Heart right ventricle (tissue), 16 donors: ENCODE measurements at regions not wholly inside any gene's neighbourhood (a gene's known extent, or its start where the extent isn't known, plus 50 kb on each side); places are given as distances from the start of the nearest gene placed in this dataset.
A peak's percentile ranks its signal among the peaks of the same experiment; 100 is the strongest.

Experiments
- ATAC-seq, 8 donors: fragments of 200-7000 bp; cut with Tn5 transposase; one replicate each; pipeline ENCODE4 v1.9.1; 2020; ENCODE audit warnings: mild to moderate bottlenecking in 8 of 8, moderate library complexity in 8 of 8, moderate number of reproducible peaks in 1 of 8
- DNase-seq, 2 donors: peaks; one replicate each; pipeline ENCODE4 v3.0.0-alpha.2; 2020
- H3K27ac ChIP-seq, 10 donors: fragments of 200-600 bp; sonication (generic) in 2 of 10; one replicate each; pipeline versions ENCODE4 v1.5.0 to v1.8.0; 2020 to 2022; ENCODE audit warnings: mild to moderate bottlenecking in 3 of 10
- H3K27me3 ChIP-seq, 7 donors: fragments of 200-600 bp; one replicate each; pipeline ENCODE4 v1.8.0; 2021 to 2022; ENCODE audit warnings: mild to moderate bottlenecking in 2 of 7
- H3K36me3 ChIP-seq, 9 donors: fragments of 200-600 bp; sonication (generic) in 1 of 9; one replicate each; pipeline versions ENCODE4 v1.5.0 to v1.8.0; 2020 to 2022; ENCODE audit warnings: mild to moderate bottlenecking in 2 of 9
- H3K4me1 ChIP-seq, 9 donors: fragments of 200-600 bp; sonication (generic) in 1 of 9; one replicate each; pipeline versions ENCODE4 v1.5.0 to v1.8.0; 2020 to 2022; ENCODE audit warnings: mild to moderate bottlenecking in 4 of 9
- H3K4me3 ChIP-seq, 10 donors: fragments of 200-600 bp; sonication (generic) in 2 of 10; one replicate each; pipeline versions ENCODE4 v1.5.0 to v1.8.0; 2020 to 2022; ENCODE audit warnings: mild to moderate bottlenecking in 7 of 10, moderate library complexity in 2 of 10
- H3K9me3 ChIP-seq, 11 donors: fragments of 200-600 bp in 10 of 11; sonication (generic) in 2 of 11; one replicate each; pipeline versions ENCODE4 v1.5.0 to v1.8.0; 2013 to 2022; ENCODE audit warnings: mild to moderate bottlenecking in 2 of 11, control low read depth in 1 of 11, moderate library complexity in 1 of 11
- WGBS, 2 donors: extraction: QIAGEN DNeasy Blood & Tissue Kit; methylation state at CpG; one replicate each; pipeline ENCODE4 v1.1.7; 2013; ENCODE audit warnings: inconsistent platforms in 1 of 2; 5-methylcytosine and 5-hydroxymethylcytosine counted together
- intact Hi-C, 10 donors: fragments of 100-400 bp; cut with DNase I; formaldehyde crosslinking; loops; one replicate each; pipeline versions ENCODE4 v1.11.1 to v1.14.2; 2022
- TF ChIP-seq, protein P1 (sequence below), 9 donors: fragments of 200-600 bp; sonication (generic) in 2 of 9; IDR thresholded peaks; one replicate each; pipeline versions ENCODE4 v1.5.0 to v1.8.0; 2021 to 2022; ENCODE audit warnings: antibody characterized with exemption in 9 of 9, mild to moderate bottlenecking in 5 of 9, moderate library complexity in 1 of 9
- donor health status: Arrhythmogenic right ventricular cardiomyopathy.
- donor health status: ischemic (EF 13 %, LVEDD 7.1; RV severe dilation, severe dysfunction).
- donor health status: healthy with polysubstance abuse.
- donor health status: DM: no; HTN: yes; CAD: no.
- donor health status: DM: no; HTN: no; CAD: no.
- donor health status: ischemic (EF 25% LVEDD 6.9; RV normal size, moderate dysfunction).
- donor health status: ischemic (EF 25% LVEDD 5.7; RV mildly dilated, moderate dysfunction).
- donor health status: healthy.
- donor health status: DM: yes; HTN: yes; CAD: no.
- donor health status: Ischemic cardiomyopathy.
- donor health status: ischemic (EF 35%, LVEDD 5.7; RV mildly dilated, moderate dysfunction).
- donor health status: nonischemic (EF 11% LVEDD 7.7; RV severe dilation, severe dysfunction).
- donor health status: DM: yes; HTN: yes; CAD: no.
- donor health status: PGD.
- donor health status: ischemic (EF 29% LVEDD 5.4; RV normal size, mild dysfunction).
- donor health status: nonischemic (EF 23%, LVEDD 6.1; RV moderate dilation, normal function).

- peaks cover 0 to 22% (median 0%) of the 10 kb centered on the region in 9 donors for H3K4me1 ChIP-seq
- no peaks in the 10 kb centered on the region for H3K9me3 ChIP-seq
- TF ChIP-seq, protein P1, sequence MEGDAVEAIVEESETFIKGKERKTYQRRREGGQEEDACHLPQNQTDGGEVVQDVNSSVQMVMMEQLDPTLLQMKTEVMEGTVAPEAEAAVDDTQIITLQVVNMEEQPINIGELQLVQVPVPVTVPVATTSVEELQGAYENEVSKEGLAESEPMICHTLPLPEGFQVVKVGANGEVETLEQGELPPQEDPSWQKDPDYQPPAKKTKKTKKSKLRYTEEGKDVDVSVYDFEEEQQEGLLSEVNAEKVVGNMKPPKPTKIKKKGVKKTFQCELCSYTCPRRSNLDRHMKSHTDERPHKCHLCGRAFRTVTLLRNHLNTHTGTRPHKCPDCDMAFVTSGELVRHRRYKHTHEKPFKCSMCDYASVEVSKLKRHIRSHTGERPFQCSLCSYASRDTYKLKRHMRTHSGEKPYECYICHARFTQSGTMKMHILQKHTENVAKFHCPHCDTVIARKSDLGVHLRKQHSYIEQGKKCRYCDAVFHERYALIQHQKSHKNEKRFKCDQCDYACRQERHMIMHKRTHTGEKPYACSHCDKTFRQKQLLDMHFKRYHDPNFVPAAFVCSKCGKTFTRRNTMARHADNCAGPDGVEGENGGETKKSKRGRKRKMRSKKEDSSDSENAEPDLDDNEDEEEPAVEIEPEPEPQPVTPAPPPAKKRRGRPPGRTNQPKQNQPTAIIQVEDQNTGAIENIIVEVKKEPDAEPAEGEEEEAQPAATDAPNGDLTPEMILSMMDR (IDR thresholded peaks at IDR 0.05): no peak
- ATAC-seq: peak in 6 of 8 donors; percentile 43 to 93 (median 78)
- H3K27me3 ChIP-seq: no peaks in the 10 kb centered on the region
- intact Hi-C loops: no loop called here
- no peak overlapping the region for H3K4me3 ChIP-seq
- H3K36me3 ChIP-seq: no peaks in the 10 kb centered on the region
- 32 to 40% methylated on average over 3 of the region's 3 CpGs for WGBS, 2 donors
- DNase-seq: no peak
- H3K27ac ChIP-seq: peak overlapping the region in 3 of 10 donors; percentile 6 to 48 (median 36)
Measured at GRCh38 chr4:62232814-62233213, 1032.7 kb downstream of the ADGRL3 start.

DNA sequence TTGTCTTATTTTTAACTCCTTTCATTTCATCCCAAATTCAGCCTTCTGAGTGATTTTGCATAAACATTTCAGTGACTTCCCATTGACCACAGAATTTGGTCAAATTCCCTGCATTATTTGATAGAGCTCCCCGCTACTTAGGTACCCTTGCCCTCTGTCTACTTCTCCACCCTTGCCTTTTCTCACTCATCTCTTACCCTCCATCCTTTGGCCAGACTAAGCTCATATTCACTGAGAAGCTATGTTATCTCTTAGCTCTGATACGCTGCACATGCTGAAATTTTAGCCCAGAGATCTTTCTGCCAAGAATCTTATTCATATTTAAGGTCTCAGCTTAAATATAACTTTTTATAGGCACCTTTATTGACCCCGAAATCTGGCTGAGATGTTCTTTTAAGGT lies 1031.9 kb downstream of the ADGRL3 start:
- H3K27ac ChIP-seq: peak overlapping the region in 1 of 10 donors; percentile 36
- TF ChIP-seq, protein P1 (IDR thresholded peaks at IDR 0.05): no peak
- H3K27me3 ChIP-seq: no peaks in the 10 kb centered on the region
- intact Hi-C loops: no loop called here
- H3K4me3 ChIP-seq: no peak overlapping the region
- DNase-seq (no peak), ATAC-seq (peak in 1 of 8 donors; percentile 57)
- H3K4me1 ChIP-seq: peaks cover 0 to 17% (median 0%) of the 10 kb centered on the region in 9 donors
- H3K9me3 ChIP-seq: no peaks in the 10 kb centered on the region
- WGBS, 2 donors: 52 to 71% methylated on average over 3 of the region's 3 CpGs
- no peaks in the 10 kb centered on the region for H3K36me3 ChIP-seq

DNA sequence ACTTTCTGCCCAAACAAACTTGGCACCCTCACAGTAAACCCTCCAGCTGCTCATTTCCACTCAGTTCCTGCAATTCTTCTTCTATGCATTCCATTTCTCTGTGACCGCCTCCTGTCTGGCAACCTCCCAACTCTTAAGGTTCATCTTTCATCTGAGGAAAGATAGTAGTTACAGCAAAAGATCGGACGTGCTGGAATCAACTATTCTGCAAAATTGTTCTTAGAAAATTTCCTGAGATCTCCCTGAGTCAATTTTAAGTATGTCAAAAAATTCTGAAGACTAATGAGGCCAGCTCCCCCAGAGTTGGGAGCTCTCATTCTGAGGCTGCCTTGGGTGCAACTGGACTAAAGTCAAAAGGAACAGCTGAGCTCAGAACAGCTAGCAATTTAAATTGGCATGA lies 1026.0 kb downstream of the ADGRL3 start:
- no peak for DNase-seq
- intact Hi-C loops: no loop called here

GRCh38 chr4:62222121-62222520 lies 1022.0 kb downstream of the ADGRL3 start:
- H3K4me3 ChIP-seq: no peak overlapping the region
- DNase-seq (no peak), ATAC-seq (no peak)
- no peak overlapping the region for H3K27ac ChIP-seq
- H3K36me3 ChIP-seq: no peaks in the 10 kb centered on the region
- no peaks in the 10 kb centered on the region for H3K9me3 ChIP-seq
- 84 to 92% methylated on average over 4 of the region's 4 CpGs for WGBS, 2 donors
- TF ChIP-seq, protein P1 (IDR thresholded peaks at IDR 0.05): no peak
- no peaks in the 10 kb centered on the region for H3K27me3 ChIP-seq
- peaks cover 0 to 12% (median 6%) of the 10 kb centered on the region in 9 donors for H3K4me1 ChIP-seq
- intact Hi-C loops: no loop called here

More for the DNA sequence above, 1026.0 kb downstream of the ADGRL3 start:
- TF ChIP-seq, protein P1 (IDR thresholded peaks at IDR 0.05): no peak
- Histone ChIP-seq H3K4me3 (no peak overlapping the region), H3K27ac (no peak overlapping the region), H3K36me3 (no peaks in the 10 kb centered on the region), H3K4me1 (peaks cover 0 to 12% (median 6%) of the 10 kb centered on the region in 9 donors), H3K9me3 (no peaks in the 10 kb centered on the region), H3K27me3 (no peaks in the 10 kb centered on the region)
- ATAC-seq: no peak
- WGBS, 2 donors: 11 to 21% methylated on average over 3 of the region's 3 CpGs
